ENCODE measurements at regions not wholly inside any gene's neighbourhood (a gene's known extent, or its start where the extent isn't known, plus 50 kb on each side); places are given as distances from the start of the nearest gene placed in this dataset.

- no peak overlapping the region for H3K4me2 ChIP-seq (ENCODE audit: insufficient read depth, low read length)
- DNase-seq = no peak
These were observed 283.9 kb upstream of the SLC10A2 start for GRCh38 chr13:103350147-103350546.

GRCh38 chr13:103349211-103349980 is 283.2 kb upstream of the SLC10A2 start:
- H4K20me1 ChIP-seq (ENCODE audit: insufficient read depth, low read length) = no peaks in the 10 kb centered on the region
- no peak overlapping the region for H3K4me2 ChIP-seq (ENCODE audit: insufficient read depth, low read length)
- no peaks in the 10 kb centered on the region for H3K27me3 ChIP-seq (ENCODE audit: insufficient read depth, low read length, poor library complexity)
- no peak overlapping the region for H3K9ac ChIP-seq (ENCODE audit: low read depth, low read length)
- H3K4me3 ChIP-seq (ENCODE audit: low read depth in 1 of 2, low read length in 2 of 2) = no peak overlapping the region
- no peaks in the 10 kb centered on the region for H3K9me3 ChIP-seq (ENCODE audit: insufficient read depth, low read length, severe bottlenecking)
- no peak overlapping the region for H2AFZ ChIP-seq (ENCODE audit: low read depth, low read length)
- no peaks in the 10 kb centered on the region for H3K4me1 ChIP-seq (ENCODE audit: insufficient read depth, low read length)
- no peak for TF ChIP-seq CTCF (IDR thresholded peaks at IDR 0.05; ENCODE audit: borderline replicate concordance, extremely low read depth, low read length, poor library complexity, severe bottlenecking)
- no peak for TF ChIP-seq EZH2 (IDR thresholded peaks at IDR 0.05; ENCODE audit: borderline replicate concordance, low read depth, low read length, severe bottlenecking)
- DNase-seq = no peak
- H3K36me3 ChIP-seq (ENCODE audit: insufficient read depth, low read length) = no peaks in the 10 kb centered on the region
- H3K27ac ChIP-seq (ENCODE audit: low read length) = no peak overlapping the region
- ATAC-seq (ENCODE audit: insufficient read depth, low read depth) = no peak
- no peaks in the 10 kb centered on the region for H3K79me2 ChIP-seq (ENCODE audit: insufficient read depth, low read length)

More at GRCh38 chr13:103350147-103350546, 283.9 kb upstream of the SLC10A2 start:
- H4K20me1 ChIP-seq (ENCODE audit: insufficient read depth, low read length) = no peaks in the 10 kb centered on the region
- H2AFZ ChIP-seq (ENCODE audit: low read depth, low read length) = no peak overlapping the region
- H3K4me1 ChIP-seq (ENCODE audit: insufficient read depth, low read length) = no peaks in the 10 kb centered on the region
- no peak overlapping the region for H3K27ac ChIP-seq (ENCODE audit: low read length)
- H3K4me3 ChIP-seq (ENCODE audit: low read depth in 1 of 2, low read length in 2 of 2) = no peak overlapping the region
- no peak for TF ChIP-seq CTCF (IDR thresholded peaks at IDR 0.05; ENCODE audit: borderline replicate concordance, extremely low read depth, low read length, poor library complexity, severe bottlenecking)
- TF ChIP-seq EZH2 (IDR thresholded peaks at IDR 0.05; ENCODE audit: borderline replicate concordance, low read depth, low read length, severe bottlenecking) = no peak
- H3K9ac ChIP-seq (ENCODE audit: low read depth, low read length) = no peak overlapping the region
- no peaks in the 10 kb centered on the region for H3K9me3 ChIP-seq (ENCODE audit: insufficient read depth, low read length, severe bottlenecking)
- no peak for ATAC-seq (ENCODE audit: insufficient read depth, low read depth)
- no peaks in the 10 kb centered on the region for H3K79me2 ChIP-seq (ENCODE audit: insufficient read depth, low read length)
- H3K36me3 ChIP-seq (ENCODE audit: insufficient read depth, low read length) = no peaks in the 10 kb centered on the region
- H3K27me3 ChIP-seq (ENCODE audit: insufficient read depth, low read length, poor library complexity) = no peaks in the 10 kb centered on the region

- TF ChIP-seq EZH2 (IDR thresholded peaks at IDR 0.05; ENCODE audit: borderline replicate concordance, low read depth, low read length, severe bottlenecking) (no peak), CTCF (IDR thresholded peaks at IDR 0.05; ENCODE audit: borderline replicate concordance, extremely low read depth, low read length, poor library complexity, severe bottlenecking) (no peak)
- Histone ChIP-seq H2AFZ (ENCODE audit: low read depth, low read length) (no peak overlapping the region), H3K9ac (ENCODE audit: low read depth, low read length) (no peak overlapping the region), H3K4me2 (ENCODE audit: insufficient read depth, low read length) (no peak overlapping the region), H3K27ac (ENCODE audit: low read length) (no peak overlapping the region), H3K4me1 (ENCODE audit: insufficient read depth, low read length) (no peaks in the 10 kb centered on the region), H3K27me3 (ENCODE audit: insufficient read depth, low read length, poor library complexity) (no peaks in the 10 kb centered on the region), H3K36me3 (ENCODE audit: insufficient read depth, low read length) (no peaks in the 10 kb centered on the region), H3K4me3 (ENCODE audit: low read depth in 1 of 2, low read length in 2 of 2) (no peak overlapping the region), H3K79me2 (ENCODE audit: insufficient read depth, low read length) (no peaks in the 10 kb centered on the region), H4K20me1 (ENCODE audit: insufficient read depth, low read length) (no peaks in the 10 kb centered on the region), H3K9me3 (ENCODE audit: insufficient read depth, low read length, severe bottlenecking) (no peaks in the 10 kb centered on the region)
- no peak for DNase-seq
- ATAC-seq (ENCODE audit: insufficient read depth, low read depth) = no peak
These were observed 269.0 kb upstream of the SLC10A2 start for GRCh38 chr13:103335241-103335640.
